ENCODE measurements at regions not wholly inside any gene's neighbourhood (a gene's known extent, or its start where the extent isn't known, plus 50 kb on each side); places are given as distances from the start of the nearest gene placed in this dataset.

GRCh38 chr1:14292520-14292919 lies 306.0 kb upstream of the KAZN start:
- DNase-seq (ENCODE audit: low read depth, low spot score), result no peak
- no peak overlapping the region for H3K9ac ChIP-seq (ENCODE audit: control insufficient read depth, extremely low read depth, insufficient read depth, low read length)
- no peak for FAIRE-seq
- no peaks in the 10 kb centered on the region for H3K4me1 ChIP-seq (ENCODE audit: control insufficient read depth, extremely low read depth, insufficient read depth, low read length)
- H3K9me3 ChIP-seq (ENCODE audit: control insufficient read depth, low read depth, low read length), result no peaks in the 10 kb centered on the region
- no peak overlapping the region for H2AFZ ChIP-seq (ENCODE audit: control insufficient read depth, low read length)
- no peaks in the 10 kb centered on the region for H3K79me2 ChIP-seq (ENCODE audit: control insufficient read depth, insufficient read depth, low read length)
- TF ChIP-seq CTCF (optimal IDR thresholded peaks at IDR 0.05 in 1 of 3, IDR thresholded peaks at IDR 0.05 in 1 of 3, conservative IDR thresholded peaks at IDR 0.05 in 1 of 3; ENCODE audit: extremely low read depth in 1 of 3, insufficient read depth in 2 of 3, low read length in 3 of 3), result no peak
- TF ChIP-seq EZH2 (IDR thresholded peaks at IDR 0.05; ENCODE audit: low read length), result no peak
- no peaks in the 10 kb centered on the region for H3K9me1 ChIP-seq (ENCODE audit: control insufficient read depth, extremely low read depth, insufficient read depth, low read length)
- H3K36me3 ChIP-seq (ENCODE audit: control insufficient read depth in 2 of 2, extremely low read depth in 1 of 2, insufficient read depth in 2 of 2, low read length in 2 of 2), result no peaks in the 10 kb centered on the region
- no peaks in the 10 kb centered on the region for H4K20me1 ChIP-seq (ENCODE audit: control insufficient read depth, extremely low read depth, insufficient read depth, low read length)
- H3K4me3 ChIP-seq (ENCODE audit: control insufficient read depth in 2 of 3, extremely low read depth in 1 of 3, insufficient read depth in 2 of 3, low read depth in 1 of 3, low read length in 3 of 3), result no peak overlapping the region
- dilution Hi-C loops (cut with MboI; ENCODE audit: extremely low pct_ligation_motif_present, low sequenced_read_pairs), result no loop called here
- no peak overlapping the region for H3K4me2 ChIP-seq (ENCODE audit: control insufficient read depth, extremely low read depth, insufficient read depth, low read depth, low read length)
- H3K27me3 ChIP-seq (ENCODE audit: control insufficient read depth, extremely low read depth, insufficient read depth, low read length), result no peaks in the 10 kb centered on the region
- no peak overlapping the region for H3K27ac ChIP-seq (ENCODE audit: control insufficient read depth, insufficient read depth, low read length)

GRCh38 chr1:14294006-14294405 lies 304.5 kb upstream of the KAZN start:
- no peak overlapping the region for H3K4me2 ChIP-seq (ENCODE audit: control insufficient read depth, extremely low read depth, insufficient read depth, low read depth, low read length)
- TF ChIP-seq CTCF (optimal IDR thresholded peaks at IDR 0.05 in 1 of 3, IDR thresholded peaks at IDR 0.05 in 1 of 3, conservative IDR thresholded peaks at IDR 0.05 in 1 of 3; ENCODE audit: extremely low read depth in 1 of 3, insufficient read depth in 2 of 3, low read length in 3 of 3), result no peak
- no peak for TF ChIP-seq EZH2 (IDR thresholded peaks at IDR 0.05; ENCODE audit: low read length)
- no peak overlapping the region for H2AFZ ChIP-seq (ENCODE audit: control insufficient read depth, low read length)
- H3K9ac ChIP-seq (ENCODE audit: control insufficient read depth, extremely low read depth, insufficient read depth, low read length), result no peak overlapping the region
- H4K20me1 ChIP-seq (ENCODE audit: control insufficient read depth, extremely low read depth, insufficient read depth, low read length), result no peaks in the 10 kb centered on the region
- no peaks in the 10 kb centered on the region for H3K27me3 ChIP-seq (ENCODE audit: control insufficient read depth, extremely low read depth, insufficient read depth, low read length)
- FAIRE-seq (no peak), DNase-seq (ENCODE audit: low read depth, low spot score) (no peak)
- no peaks in the 10 kb centered on the region for H3K9me3 ChIP-seq (ENCODE audit: control insufficient read depth, low read depth, low read length)
- no peaks in the 10 kb centered on the region for H3K4me1 ChIP-seq (ENCODE audit: control insufficient read depth, extremely low read depth, insufficient read depth, low read length)
- dilution Hi-C loops (cut with MboI; ENCODE audit: extremely low pct_ligation_motif_present, low sequenced_read_pairs), result no loop called here
- H3K27ac ChIP-seq (ENCODE audit: control insufficient read depth, insufficient read depth, low read length), result no peak overlapping the region
- no peaks in the 10 kb centered on the region for H3K79me2 ChIP-seq (ENCODE audit: control insufficient read depth, insufficient read depth, low read length)
- H3K9me1 ChIP-seq (ENCODE audit: control insufficient read depth, extremely low read depth, insufficient read depth, low read length), result no peaks in the 10 kb centered on the region
- no peak overlapping the region for H3K4me3 ChIP-seq (ENCODE audit: control insufficient read depth in 2 of 3, extremely low read depth in 1 of 3, insufficient read depth in 2 of 3, low read depth in 1 of 3, low read length in 3 of 3)
- no peaks in the 10 kb centered on the region for H3K36me3 ChIP-seq (ENCODE audit: control insufficient read depth in 2 of 2, extremely low read depth in 1 of 2, insufficient read depth in 2 of 2, low read length in 2 of 2)
